ENCODE measurements at regions not wholly inside any gene's neighbourhood (a gene's known extent, or its start where the extent isn't known, plus 50 kb on each side); places are given as distances from the start of the nearest gene placed in this dataset.

DNA sequence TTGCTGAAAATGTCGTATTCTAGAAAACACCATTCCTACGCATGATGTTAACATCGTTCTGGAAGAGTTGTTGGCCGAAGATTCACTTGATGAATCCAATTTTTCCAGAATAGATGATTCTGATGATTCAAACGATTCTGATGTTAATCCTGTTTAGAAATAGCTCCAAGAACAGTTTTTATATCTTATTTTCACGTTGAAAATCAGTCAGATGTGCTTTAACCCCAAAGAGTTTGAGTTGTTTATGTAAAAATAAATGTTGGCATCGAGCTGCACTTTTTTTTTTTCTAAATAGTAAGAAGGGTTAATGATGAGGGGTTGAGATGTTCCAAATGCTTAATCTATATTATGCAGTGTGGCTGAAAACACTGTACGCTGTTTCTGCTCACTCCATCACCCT lies 99.9 kb upstream of the LINC00305 start:
- TF ChIP-seq CREM (CRISPR knock-in tag; IDR thresholded peaks at IDR 0.05) = no peak
- no peak for TF ChIP-seq FOXP1 (CRISPR knock-in tag; IDR thresholded peaks at IDR 0.05; ENCODE audit: borderline replicate concordance)
- TF ChIP-seq, protein P1, sequence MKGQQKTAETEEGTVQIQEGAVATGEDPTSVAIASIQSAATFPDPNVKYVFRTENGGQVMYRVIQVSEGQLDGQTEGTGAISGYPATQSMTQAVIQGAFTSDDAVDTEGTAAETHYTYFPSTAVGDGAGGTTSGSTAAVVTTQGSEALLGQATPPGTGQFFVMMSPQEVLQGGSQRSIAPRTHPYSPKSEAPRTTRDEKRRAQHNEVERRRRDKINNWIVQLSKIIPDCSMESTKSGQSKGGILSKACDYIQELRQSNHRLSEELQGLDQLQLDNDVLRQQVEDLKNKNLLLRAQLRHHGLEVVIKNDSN (CRISPR knock-in tag; IDR thresholded peaks at IDR 0.05) = no peak
- TF ChIP-seq, protein P2, sequence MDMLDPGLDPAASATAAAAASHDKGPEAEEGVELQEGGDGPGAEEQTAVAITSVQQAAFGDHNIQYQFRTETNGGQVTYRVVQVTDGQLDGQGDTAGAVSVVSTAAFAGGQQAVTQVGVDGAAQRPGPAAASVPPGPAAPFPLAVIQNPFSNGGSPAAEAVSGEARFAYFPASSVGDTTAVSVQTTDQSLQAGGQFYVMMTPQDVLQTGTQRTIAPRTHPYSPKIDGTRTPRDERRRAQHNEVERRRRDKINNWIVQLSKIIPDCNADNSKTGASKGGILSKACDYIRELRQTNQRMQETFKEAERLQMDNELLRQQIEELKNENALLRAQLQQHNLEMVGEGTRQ (CRISPR knock-in tag; IDR thresholded peaks at IDR 0.05) = no peak
- no peak for TF ChIP-seq ZNF232 (CRISPR knock-in tag; IDR thresholded peaks at IDR 0.05)
- TF ChIP-seq IRF2 (CRISPR knock-in tag; IDR thresholded peaks at IDR 0.05; ENCODE audit: borderline replicate concordance, low read depth) = no peak
- TF ChIP-seq, protein P3, sequence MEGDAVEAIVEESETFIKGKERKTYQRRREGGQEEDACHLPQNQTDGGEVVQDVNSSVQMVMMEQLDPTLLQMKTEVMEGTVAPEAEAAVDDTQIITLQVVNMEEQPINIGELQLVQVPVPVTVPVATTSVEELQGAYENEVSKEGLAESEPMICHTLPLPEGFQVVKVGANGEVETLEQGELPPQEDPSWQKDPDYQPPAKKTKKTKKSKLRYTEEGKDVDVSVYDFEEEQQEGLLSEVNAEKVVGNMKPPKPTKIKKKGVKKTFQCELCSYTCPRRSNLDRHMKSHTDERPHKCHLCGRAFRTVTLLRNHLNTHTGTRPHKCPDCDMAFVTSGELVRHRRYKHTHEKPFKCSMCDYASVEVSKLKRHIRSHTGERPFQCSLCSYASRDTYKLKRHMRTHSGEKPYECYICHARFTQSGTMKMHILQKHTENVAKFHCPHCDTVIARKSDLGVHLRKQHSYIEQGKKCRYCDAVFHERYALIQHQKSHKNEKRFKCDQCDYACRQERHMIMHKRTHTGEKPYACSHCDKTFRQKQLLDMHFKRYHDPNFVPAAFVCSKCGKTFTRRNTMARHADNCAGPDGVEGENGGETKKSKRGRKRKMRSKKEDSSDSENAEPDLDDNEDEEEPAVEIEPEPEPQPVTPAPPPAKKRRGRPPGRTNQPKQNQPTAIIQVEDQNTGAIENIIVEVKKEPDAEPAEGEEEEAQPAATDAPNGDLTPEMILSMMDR (IDR thresholded peaks at IDR 0.05) = no peak
- TF ChIP-seq, protein P4, sequence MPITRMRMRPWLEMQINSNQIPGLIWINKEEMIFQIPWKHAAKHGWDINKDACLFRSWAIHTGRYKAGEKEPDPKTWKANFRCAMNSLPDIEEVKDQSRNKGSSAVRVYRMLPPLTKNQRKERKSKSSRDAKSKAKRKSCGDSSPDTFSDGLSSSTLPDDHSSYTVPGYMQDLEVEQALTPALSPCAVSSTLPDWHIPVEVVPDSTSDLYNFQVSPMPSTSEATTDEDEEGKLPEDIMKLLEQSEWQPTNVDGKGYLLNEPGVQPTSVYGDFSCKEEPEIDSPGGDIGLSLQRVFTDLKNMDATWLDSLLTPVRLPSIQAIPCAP (CRISPR knock-in tag; IDR thresholded peaks at IDR 0.05) = no peak
- TF ChIP-seq, protein P5, sequence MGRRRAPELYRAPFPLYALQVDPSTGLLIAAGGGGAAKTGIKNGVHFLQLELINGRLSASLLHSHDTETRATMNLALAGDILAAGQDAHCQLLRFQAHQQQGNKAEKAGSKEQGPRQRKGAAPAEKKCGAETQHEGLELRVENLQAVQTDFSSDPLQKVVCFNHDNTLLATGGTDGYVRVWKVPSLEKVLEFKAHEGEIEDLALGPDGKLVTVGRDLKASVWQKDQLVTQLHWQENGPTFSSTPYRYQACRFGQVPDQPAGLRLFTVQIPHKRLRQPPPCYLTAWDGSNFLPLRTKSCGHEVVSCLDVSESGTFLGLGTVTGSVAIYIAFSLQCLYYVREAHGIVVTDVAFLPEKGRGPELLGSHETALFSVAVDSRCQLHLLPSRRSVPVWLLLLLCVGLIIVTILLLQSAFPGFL (CRISPR knock-in tag; IDR thresholded peaks at IDR 0.05; ENCODE audit: borderline replicate concordance) = no peak
- TF ChIP-seq, protein P6, sequence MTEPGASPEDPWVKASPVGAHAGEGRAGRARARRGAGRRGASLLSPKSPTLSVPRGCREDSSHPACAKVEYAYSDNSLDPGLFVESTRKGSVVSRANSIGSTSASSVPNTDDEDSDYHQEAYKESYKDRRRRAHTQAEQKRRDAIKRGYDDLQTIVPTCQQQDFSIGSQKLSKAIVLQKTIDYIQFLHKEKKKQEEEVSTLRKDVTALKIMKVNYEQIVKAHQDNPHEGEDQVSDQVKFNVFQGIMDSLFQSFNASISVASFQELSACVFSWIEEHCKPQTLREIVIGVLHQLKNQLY (CRISPR knock-in tag; IDR thresholded peaks at IDR 0.05) = no peak
- TF ChIP-seq, protein P7, sequence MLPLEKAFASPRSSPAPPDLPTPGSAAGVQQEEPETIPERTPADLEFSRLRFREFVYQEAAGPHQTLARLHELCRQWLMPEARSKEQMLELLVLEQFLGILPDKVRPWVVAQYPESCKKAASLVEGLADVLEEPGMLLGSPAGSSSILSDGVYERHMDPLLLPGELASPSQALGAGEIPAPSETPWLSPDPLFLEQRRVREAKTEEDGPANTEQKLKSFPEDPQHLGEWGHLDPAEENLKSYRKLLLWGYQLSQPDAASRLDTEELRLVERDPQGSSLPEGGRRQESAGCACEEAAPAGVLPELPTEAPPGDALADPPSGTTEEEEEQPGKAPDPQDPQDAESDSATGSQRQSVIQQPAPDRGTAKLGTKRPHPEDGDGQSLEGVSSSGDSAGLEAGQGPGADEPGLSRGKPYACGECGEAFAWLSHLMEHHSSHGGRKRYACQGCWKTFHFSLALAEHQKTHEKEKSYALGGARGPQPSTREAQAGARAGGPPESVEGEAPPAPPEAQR (CRISPR knock-in tag; IDR thresholded peaks at IDR 0.05) = no peak
